ENCODE measurements at regions not wholly inside any gene's neighbourhood (a gene's known extent, or its start where the extent isn't known, plus 50 kb on each side); places are given as distances from the start of the nearest gene placed in this dataset.

- Histone ChIP-seq H3K27ac (ENCODE audit: low read depth, low read length) (peak overlapping the region; percentile 31), H3K4me1 (ENCODE audit: control insufficient read depth, insufficient read depth, low read length) (peaks cover 14% of the 10 kb centered on the region), H3K36me3 (ENCODE audit: control insufficient read depth, insufficient read depth, low read length) (no peaks in the 10 kb centered on the region), H3K9ac (ENCODE audit: low read length) (no peak overlapping the region), H3K4me3 (ENCODE audit: low read length) (no peak overlapping the region), H3K27me3 (ENCODE audit: control insufficient read depth, insufficient read depth, low read length) (no peaks in the 10 kb centered on the region)
Observed at GRCh38 chr1:168391851-168392681, 111.4 kb downstream of the TBX19 start.

- no peak overlapping the region for H3K4me3 ChIP-seq (ENCODE audit: low read length)
- peaks cover 14% of the 10 kb centered on the region for H3K4me1 ChIP-seq (ENCODE audit: control insufficient read depth, insufficient read depth, low read length)
- H3K36me3 ChIP-seq (ENCODE audit: control insufficient read depth, insufficient read depth, low read length), result no peaks in the 10 kb centered on the region
- no peak overlapping the region for H3K27ac ChIP-seq (ENCODE audit: low read depth, low read length)
- no peak overlapping the region for H3K9ac ChIP-seq (ENCODE audit: low read length)
- H3K27me3 ChIP-seq (ENCODE audit: control insufficient read depth, insufficient read depth, low read length), result no peaks in the 10 kb centered on the region
Observed at GRCh38 chr1:168390271-168390670, 109.6 kb downstream of the TBX19 start.

GRCh38 chr1:168387781-168388760, 107.4 kb downstream of the TBX19 start:
- H3K4me3 ChIP-seq (ENCODE audit: low read length), result no peak overlapping the region
- peaks cover 1% of the 10 kb centered on the region for H3K27me3 ChIP-seq (ENCODE audit: control insufficient read depth, insufficient read depth, low read length)
- H3K4me1 ChIP-seq (ENCODE audit: control insufficient read depth, insufficient read depth, low read length), result peaks cover 12% of the 10 kb centered on the region
- H3K36me3 ChIP-seq (ENCODE audit: control insufficient read depth, insufficient read depth, low read length), result no peaks in the 10 kb centered on the region
- peak overlapping the region; percentile 11 for H3K27ac ChIP-seq (ENCODE audit: low read depth, low read length)
- H3K9ac ChIP-seq (ENCODE audit: low read length), result no peak overlapping the region

DNA sequence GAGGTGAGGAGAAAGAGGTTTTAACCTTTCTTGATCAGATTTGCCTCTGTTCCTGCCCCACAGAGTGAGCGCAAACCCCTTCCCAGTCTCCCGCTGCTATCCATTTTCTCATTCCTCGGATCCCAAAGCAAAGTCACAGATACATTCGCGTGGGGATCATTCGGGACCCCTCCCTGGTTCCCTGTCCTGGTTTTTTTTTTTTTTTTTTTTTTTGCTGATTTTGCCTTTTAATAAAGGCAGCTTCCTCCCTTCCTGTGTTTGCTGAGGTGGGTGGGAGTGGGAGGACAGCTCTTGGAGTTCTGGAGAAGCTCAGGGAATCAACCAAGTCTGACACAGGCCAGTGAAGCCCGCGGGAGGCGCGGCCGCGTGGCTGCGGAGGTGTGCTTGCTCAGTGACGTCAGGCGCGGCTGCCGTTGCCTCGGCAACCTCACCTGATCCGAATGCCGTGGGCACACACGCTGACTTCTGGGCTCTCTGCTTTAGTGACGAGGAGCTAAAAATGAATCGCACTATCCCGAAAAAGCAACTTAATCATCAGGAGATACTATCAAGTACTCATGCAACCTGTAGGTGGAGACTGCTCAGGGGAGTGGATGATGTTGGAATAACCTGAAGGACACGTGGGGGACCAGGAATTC, 106.4 kb downstream of the TBX19 start:
- Histone ChIP-seq H3K9ac (ENCODE audit: low read length) (no peak overlapping the region), H3K36me3 (ENCODE audit: control insufficient read depth, insufficient read depth, low read length) (no peaks in the 10 kb centered on the region), H3K4me1 (ENCODE audit: control insufficient read depth, insufficient read depth, low read length) (peaks cover 3% of the 10 kb centered on the region), H3K4me3 (ENCODE audit: low read length) (no peak overlapping the region), H3K27me3 (ENCODE audit: control insufficient read depth, insufficient read depth, low read length) (peaks cover 2% of the 10 kb centered on the region), H3K27ac (ENCODE audit: low read depth, low read length) (no peak overlapping the region)

- Histone ChIP-seq H3K4me1 (ENCODE audit: control insufficient read depth, insufficient read depth, low read length) (peaks cover under 1% of the 10 kb centered on the region), H3K27ac (ENCODE audit: low read depth, low read length) (no peak overlapping the region), H3K9ac (ENCODE audit: low read length) (no peak overlapping the region), H3K36me3 (ENCODE audit: control insufficient read depth, insufficient read depth, low read length) (no peaks in the 10 kb centered on the region), H3K4me3 (ENCODE audit: low read length) (no peak overlapping the region), H3K27me3 (ENCODE audit: control insufficient read depth, insufficient read depth, low read length) (peaks cover 2% of the 10 kb centered on the region)
Observed at GRCh38 chr1:168386492-168386891, 105.8 kb downstream of the TBX19 start.

GRCh38 chr1:168381850-168382249, 101.2 kb downstream of the TBX19 start:
- no peak overlapping the region for H3K4me3 ChIP-seq (ENCODE audit: low read length)
- H3K27ac ChIP-seq (ENCODE audit: low read depth, low read length), result no peak overlapping the region
- H3K27me3 ChIP-seq (ENCODE audit: control insufficient read depth, insufficient read depth, low read length), result peaks cover 2% of the 10 kb centered on the region
- no peaks in the 10 kb centered on the region for H3K36me3 ChIP-seq (ENCODE audit: control insufficient read depth, insufficient read depth, low read length)
- H3K9ac ChIP-seq (ENCODE audit: low read length), result no peak overlapping the region
- no peaks in the 10 kb centered on the region for H3K4me1 ChIP-seq (ENCODE audit: control insufficient read depth, insufficient read depth, low read length)

DNA sequence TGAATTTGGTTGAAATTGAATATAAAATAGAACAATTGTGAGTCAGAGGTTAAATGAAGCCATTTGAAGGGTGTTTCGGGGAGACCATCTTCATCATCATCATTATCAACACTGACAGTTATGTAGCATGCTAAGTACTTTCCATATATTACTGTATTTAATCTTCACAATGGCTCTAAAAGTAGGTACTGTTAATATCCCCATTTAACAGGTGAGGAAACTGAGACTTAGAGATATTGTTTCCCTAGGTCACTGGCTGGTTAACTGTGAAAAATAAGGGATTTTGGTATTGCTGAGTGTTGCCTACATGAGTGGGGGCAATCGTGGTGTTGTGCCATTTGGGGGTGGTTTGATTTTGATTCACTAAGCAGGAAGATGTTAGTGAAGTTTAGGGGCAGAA, 100.3 kb downstream of the TBX19 start:
- Histone ChIP-seq H3K27ac (ENCODE audit: low read depth, low read length) (no peak overlapping the region), H3K4me3 (ENCODE audit: low read length) (no peak overlapping the region), H3K9ac (ENCODE audit: low read length) (no peak overlapping the region), H3K4me1 (ENCODE audit: control insufficient read depth, insufficient read depth, low read length) (no peaks in the 10 kb centered on the region), H3K27me3 (ENCODE audit: control insufficient read depth, insufficient read depth, low read length) (peaks cover 2% of the 10 kb centered on the region), H3K36me3 (ENCODE audit: control insufficient read depth, insufficient read depth, low read length) (no peaks in the 10 kb centered on the region)

DNA sequence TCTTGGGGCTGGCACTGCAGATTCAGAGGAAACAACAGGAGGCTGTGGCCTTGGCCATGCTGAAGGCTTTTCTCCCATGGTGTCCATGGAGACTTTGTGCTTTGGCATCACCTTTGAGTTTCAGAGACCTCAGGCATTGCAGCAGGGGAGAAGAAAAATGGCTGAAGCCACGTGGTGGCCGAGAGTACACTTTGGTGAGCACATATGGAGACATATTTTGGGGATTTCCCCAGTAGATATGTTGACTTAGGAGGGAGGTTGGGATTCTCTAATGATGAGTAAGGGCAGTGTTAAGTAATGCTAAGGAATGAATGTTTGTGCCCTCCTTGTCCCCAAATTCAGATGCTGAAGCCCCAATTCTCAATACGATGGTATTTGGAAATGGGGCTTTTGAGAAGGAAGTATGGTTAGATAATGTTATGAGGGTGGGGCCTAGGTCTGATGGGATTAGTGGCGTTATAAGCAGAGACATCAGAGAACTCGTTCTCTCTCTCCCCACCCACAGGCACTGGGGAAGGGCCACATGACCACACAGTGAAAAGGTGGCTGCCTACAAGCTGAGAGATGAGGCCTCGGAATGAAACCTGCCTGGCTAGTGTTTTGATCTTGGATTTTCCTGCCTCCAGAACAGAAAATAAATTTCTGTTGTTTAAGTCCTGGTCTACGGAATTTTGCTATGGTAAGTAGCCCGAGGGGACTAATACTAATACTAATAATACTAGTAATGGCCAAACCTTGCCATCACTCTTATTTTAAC, 98.6 kb downstream of the TBX19 start:
- Histone ChIP-seq H3K4me3 (ENCODE audit: low read length) (no peak overlapping the region), H3K9ac (ENCODE audit: low read length) (no peak overlapping the region), H3K4me1 (ENCODE audit: control insufficient read depth, insufficient read depth, low read length) (no peaks in the 10 kb centered on the region), H3K27me3 (ENCODE audit: control insufficient read depth, insufficient read depth, low read length) (peaks cover 2% of the 10 kb centered on the region), H3K27ac (ENCODE audit: low read depth, low read length) (no peak overlapping the region), H3K36me3 (ENCODE audit: control insufficient read depth, insufficient read depth, low read length) (no peaks in the 10 kb centered on the region)

- H3K4me1 ChIP-seq (ENCODE audit: control insufficient read depth, insufficient read depth, low read length), result peaks cover 7% of the 10 kb centered on the region
- H3K36me3 ChIP-seq (ENCODE audit: control insufficient read depth, insufficient read depth, low read length), result no peaks in the 10 kb centered on the region
- H3K27ac ChIP-seq (ENCODE audit: low read depth, low read length), result no peak overlapping the region
- H3K9ac ChIP-seq (ENCODE audit: low read length), result no peak overlapping the region
- no peak overlapping the region for H3K4me3 ChIP-seq (ENCODE audit: low read length)
- no peaks in the 10 kb centered on the region for H3K27me3 ChIP-seq (ENCODE audit: control insufficient read depth, insufficient read depth, low read length)
Observed at GRCh38 chr1:168375566-168376300, 95.1 kb downstream of the TBX19 start.

DNA sequence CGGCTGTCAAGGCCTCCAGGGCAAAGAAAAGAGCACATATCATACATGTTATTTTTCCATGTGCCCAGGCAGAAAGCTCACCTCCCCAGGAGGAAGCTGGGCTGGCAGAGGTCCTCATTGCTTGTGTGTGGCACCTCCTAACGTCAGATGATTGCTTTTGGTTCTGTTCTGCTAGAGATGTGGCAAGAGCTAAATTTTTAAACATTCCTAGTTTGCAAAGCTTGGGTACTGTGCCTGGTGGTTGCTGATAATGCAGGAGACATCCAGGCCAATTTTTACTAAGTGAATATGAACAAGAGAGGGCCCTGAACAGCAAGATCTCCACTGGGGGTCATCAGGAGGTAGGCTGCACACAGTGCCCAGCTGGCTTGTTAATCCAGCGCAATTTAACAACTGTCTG, 93.9 kb downstream of the TBX19 start:
- Histone ChIP-seq H3K27me3 (ENCODE audit: control insufficient read depth, insufficient read depth, low read length) (no peaks in the 10 kb centered on the region), H3K27ac (ENCODE audit: low read depth, low read length) (no peak overlapping the region), H3K36me3 (ENCODE audit: control insufficient read depth, insufficient read depth, low read length) (no peaks in the 10 kb centered on the region), H3K9ac (ENCODE audit: low read length) (no peak overlapping the region), H3K4me1 (ENCODE audit: control insufficient read depth, insufficient read depth, low read length) (peaks cover 7% of the 10 kb centered on the region), H3K4me3 (ENCODE audit: low read length) (no peak overlapping the region)

DNA sequence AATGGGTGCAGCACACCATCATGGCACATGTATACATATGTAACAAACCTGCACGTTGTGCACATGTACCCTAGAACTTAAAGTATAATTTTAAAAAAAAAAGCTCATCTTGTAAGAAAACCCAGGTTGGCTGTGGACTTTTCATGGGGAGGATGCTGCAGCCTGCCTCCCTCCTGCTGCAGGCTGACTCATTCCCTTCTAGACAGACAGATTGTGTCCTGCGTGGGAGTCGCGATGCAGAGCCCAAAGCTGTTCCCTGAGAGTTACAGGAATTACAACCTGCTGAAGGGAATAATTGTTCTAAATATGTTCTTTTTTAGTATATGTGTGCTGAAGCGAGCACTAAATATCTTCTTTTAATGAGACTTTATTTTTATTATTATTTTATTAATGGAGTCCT, 93.2 kb downstream of the TBX19 start:
- Histone ChIP-seq H3K27me3 (ENCODE audit: control insufficient read depth, insufficient read depth, low read length) (no peaks in the 10 kb centered on the region), H3K4me1 (ENCODE audit: control insufficient read depth, insufficient read depth, low read length) (peaks cover 7% of the 10 kb centered on the region), H3K4me3 (ENCODE audit: low read length) (no peak overlapping the region), H3K36me3 (ENCODE audit: control insufficient read depth, insufficient read depth, low read length) (no peaks in the 10 kb centered on the region), H3K27ac (ENCODE audit: low read depth, low read length) (no peak overlapping the region), H3K9ac (ENCODE audit: low read length) (no peak overlapping the region)
